ENCODE measurements at regions not wholly inside any gene's neighbourhood (a gene's known extent, or its start where the extent isn't known, plus 50 kb on each side); places are given as distances from the start of the nearest gene placed in this dataset.

- ChIA-PET CTCF (no interaction called here), POLR2A (ENCODE audit: unreplicated experiment) (no interaction called here)
- no peaks in the 10 kb centered on the region for H3K9me3 ChIP-seq (ENCODE audit: insufficient read depth, low read depth)
- peaks cover 86% of the 10 kb centered on the region for H3K27me3 ChIP-seq (ENCODE audit: insufficient read depth, low read depth)
- no peak overlapping the region for H3K4me2 ChIP-seq
- no peak overlapping the region for H3K4me3 ChIP-seq
- no peaks in the 10 kb centered on the region for H3K4me1 ChIP-seq (replicated peaks; ENCODE audit: insufficient read depth)
- H3F3A ChIP-seq (ENCODE audit: insufficient read depth, low read depth), result no peaks in the 10 kb centered on the region
- H2AFZ ChIP-seq, result no peak overlapping the region
- H3K79me2 ChIP-seq (ENCODE audit: low read depth), result no peaks in the 10 kb centered on the region
- no peaks in the 10 kb centered on the region; the same call in 1 of the 2 replicates for H4K20me1 ChIP-seq (ENCODE audit: insufficient read depth)
- intact Hi-C loops (cut with micrococcal nuclease; ENCODE audit: unreplicated experiment), result no loop called here
- H3K27ac ChIP-seq, result no peak overlapping the region
- H3K36me3 ChIP-seq (ENCODE audit: low read depth), result no peaks in the 10 kb centered on the region
- H3K9me2 ChIP-seq (ENCODE audit: insufficient read depth), result no peaks in the 10 kb centered on the region
- no TSS peak for BruUV-seq (replicated peaks)
- TF ChIP-seq EZH2 (IDR thresholded peaks at IDR 0.05; ENCODE audit: low read depth), result no peak
- no peak for TF ChIP-seq CTCF (conservative IDR thresholded peaks at IDR 0.05)
- no peak for DNase-seq
Measured at GRCh38 chr1:208538078-208538477, 293.9 kb upstream of the PLXNA2 start.

GRCh38 chr1:208538587-208538986 lies 294.4 kb upstream of the PLXNA2 start:
- no peaks in the 10 kb centered on the region for H3K79me2 ChIP-seq (ENCODE audit: low read depth)
- CTCF ChIA-PET, result no interaction called here
- H3K4me1 ChIP-seq (replicated peaks; ENCODE audit: insufficient read depth), result no peaks in the 10 kb centered on the region
- intact Hi-C loops (cut with micrococcal nuclease; ENCODE audit: unreplicated experiment), result no loop called here
- H3F3A ChIP-seq (ENCODE audit: insufficient read depth, low read depth), result no peaks in the 10 kb centered on the region
- H4K20me1 ChIP-seq (ENCODE audit: insufficient read depth), result no peaks in the 10 kb centered on the region; the same call in 1 of the 2 replicates
- no peak overlapping the region for H3K4me3 ChIP-seq
- POLR2A ChIA-PET (ENCODE audit: unreplicated experiment), result no interaction called here
- no peaks in the 10 kb centered on the region for H3K36me3 ChIP-seq (ENCODE audit: low read depth)
- no peak overlapping the region for H3K27ac ChIP-seq
- BruUV-seq (replicated peaks), result no TSS peak
- H3K27me3 ChIP-seq (ENCODE audit: insufficient read depth, low read depth), result peaks cover 87% of the 10 kb centered on the region
- no peak for TF ChIP-seq CTCF (conservative IDR thresholded peaks at IDR 0.05)
- no peak for TF ChIP-seq EZH2 (IDR thresholded peaks at IDR 0.05; ENCODE audit: low read depth)
- H2AFZ ChIP-seq, result no peak overlapping the region
- no peaks in the 10 kb centered on the region for H3K9me3 ChIP-seq (ENCODE audit: insufficient read depth, low read depth)
- no peak overlapping the region for H3K4me2 ChIP-seq
- no peaks in the 10 kb centered on the region for H3K9me2 ChIP-seq (ENCODE audit: insufficient read depth)
- DNase-seq, result no peak

- DNase-seq, result no peak
- BruUV-seq (replicated peaks), result no TSS peak
- Histone ChIP-seq H4K20me1 (ENCODE audit: insufficient read depth) (no peaks in the 10 kb centered on the region; the same call in 1 of the 2 replicates), H3K9me2 (ENCODE audit: insufficient read depth) (no peaks in the 10 kb centered on the region), H3K4me3 (no peak overlapping the region), H3K36me3 (ENCODE audit: low read depth) (no peaks in the 10 kb centered on the region), H3F3A (ENCODE audit: insufficient read depth, low read depth) (no peaks in the 10 kb centered on the region), H3K27ac (no peak overlapping the region), H3K79me2 (ENCODE audit: low read depth) (no peaks in the 10 kb centered on the region), H3K27me3 (ENCODE audit: insufficient read depth, low read depth) (peaks cover 69% of the 10 kb centered on the region), H2AFZ (no peak overlapping the region), H3K4me1 (replicated peaks; ENCODE audit: insufficient read depth) (no peaks in the 10 kb centered on the region), H3K9me3 (ENCODE audit: insufficient read depth, low read depth) (no peaks in the 10 kb centered on the region), H3K4me2 (no peak overlapping the region)
- TF ChIP-seq EZH2 (IDR thresholded peaks at IDR 0.05; ENCODE audit: low read depth) (no peak), CTCF (conservative IDR thresholded peaks at IDR 0.05) (no peak)
- ChIA-PET POLR2A (ENCODE audit: unreplicated experiment) (no interaction called here), CTCF (no interaction called here)
- intact Hi-C loops (cut with micrococcal nuclease; ENCODE audit: unreplicated experiment), result loop anchor here (10.0 kb wide), 1 partner anchor 56 kb away; no protein-coding TSS in a partner anchor
Measured at GRCh38 chr1:208540724-208541123, 296.5 kb upstream of the PLXNA2 start.

Measured in PC-9 (cell line).